GM19099 (cell line): ENCODE measurements at regions not wholly inside any gene's neighbourhood (a gene's known extent, or its start where the extent isn't known, plus 50 kb on each side); places are given as distances from the start of the nearest gene placed in this dataset.

Experiments
- POLR2A ChIP-seq: IDR thresholded peaks from 3 replicates; pipeline ENCODE4 v1.6.1; 2011; ENCODE audit warnings: low read depth; ENCODE audit not compliant: insufficient read length; ENCODE audit errors: extremely low read depth

- no peak for TF ChIP-seq POLR2A
These were observed 197.3 kb downstream of the OR13H1 start for GRCh38 chrX:131741103-131741581.

- no peak for TF ChIP-seq POLR2A
These were observed 202.1 kb downstream of the OR13H1 start for GRCh38 chrX:131745942-131746489.

- TF ChIP-seq POLR2A = no peak
These were observed 202.7 kb downstream of the OR13H1 start for GRCh38 chrX:131746491-131746968.

- no peak for TF ChIP-seq POLR2A
These were observed 203.3 kb downstream of the OR13H1 start for GRCh38 chrX:131747173-131747572.

GRCh38 chrX:131752493-131753198 lies 208.8 kb downstream of the OR13H1 start:
- no peak for TF ChIP-seq POLR2A

- TF ChIP-seq POLR2A = no peak
These were observed 218.9 kb downstream of the OR13H1 start for GRCh38 chrX:131762802-131763234.

GRCh38 chrX:131763674-131764073 lies 219.8 kb downstream of the OR13H1 start:
- peak; percentile 35 for TF ChIP-seq POLR2A

- no peak for TF ChIP-seq POLR2A
These were observed 220.3 kb downstream of the OR13H1 start for GRCh38 chrX:131764216-131764615.

GRCh38 chrX:131778269-131779218 lies 234.7 kb downstream of the OR13H1 start:
- no peak for TF ChIP-seq POLR2A

GRCh38 chrX:131779306-131779705 lies 235.4 kb downstream of the OR13H1 start:
- no peak for TF ChIP-seq POLR2A

GRCh38 chrX:131779741-131780140 lies 235.9 kb downstream of the OR13H1 start:
- no peak for TF ChIP-seq POLR2A

- TF ChIP-seq POLR2A = no peak
These were observed 238.8 kb downstream of the OR13H1 start for GRCh38 chrX:131782646-131783045.

GRCh38 chrX:131783555-131784308 lies 239.4 kb upstream of the STK26 start:
- TF ChIP-seq POLR2A = no peak

- no peak for TF ChIP-seq POLR2A
These were observed 233.4 kb upstream of the STK26 start for GRCh38 chrX:131789664-131790063.
